ENCODE measurements at regions not wholly inside any gene's neighbourhood (a gene's known extent, or its start where the extent isn't known, plus 50 kb on each side); places are given as distances from the start of the nearest gene placed in this dataset.

DNA sequence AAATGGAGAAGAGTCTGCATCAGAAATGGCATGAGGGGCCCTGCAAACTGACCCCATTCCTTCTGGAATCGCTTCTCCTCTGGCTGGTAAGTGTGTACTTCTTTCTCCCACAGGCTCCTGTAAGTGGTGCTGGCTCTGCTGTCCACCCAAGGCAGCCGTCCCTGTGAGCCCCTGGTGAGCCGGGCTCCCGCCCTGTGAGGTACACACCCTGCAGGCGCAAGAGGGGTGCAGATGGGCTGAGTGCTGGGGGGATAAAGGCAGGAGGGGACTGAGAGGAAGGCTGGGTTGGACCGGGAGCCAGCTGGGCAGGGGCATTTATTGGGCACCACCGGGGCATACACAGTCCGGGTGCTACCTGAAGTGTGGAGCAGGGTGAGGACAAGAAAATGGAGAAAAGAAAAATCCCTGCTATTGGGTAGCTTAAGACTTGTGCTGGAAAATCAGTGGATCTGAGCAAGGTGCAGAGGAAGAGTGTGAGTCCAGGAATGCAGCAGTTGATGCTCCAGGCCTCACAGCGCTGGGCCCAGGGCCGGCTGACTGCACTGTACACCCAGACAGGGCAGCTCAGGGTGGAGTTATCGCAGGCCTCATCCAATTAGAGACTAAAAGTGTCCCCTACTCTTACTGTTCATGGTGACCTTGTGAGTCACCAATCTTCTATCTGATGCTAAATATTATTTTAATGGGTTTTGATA is 455.1 kb upstream of the B3GAT1 start:
- TF ChIP-seq, protein P1, sequence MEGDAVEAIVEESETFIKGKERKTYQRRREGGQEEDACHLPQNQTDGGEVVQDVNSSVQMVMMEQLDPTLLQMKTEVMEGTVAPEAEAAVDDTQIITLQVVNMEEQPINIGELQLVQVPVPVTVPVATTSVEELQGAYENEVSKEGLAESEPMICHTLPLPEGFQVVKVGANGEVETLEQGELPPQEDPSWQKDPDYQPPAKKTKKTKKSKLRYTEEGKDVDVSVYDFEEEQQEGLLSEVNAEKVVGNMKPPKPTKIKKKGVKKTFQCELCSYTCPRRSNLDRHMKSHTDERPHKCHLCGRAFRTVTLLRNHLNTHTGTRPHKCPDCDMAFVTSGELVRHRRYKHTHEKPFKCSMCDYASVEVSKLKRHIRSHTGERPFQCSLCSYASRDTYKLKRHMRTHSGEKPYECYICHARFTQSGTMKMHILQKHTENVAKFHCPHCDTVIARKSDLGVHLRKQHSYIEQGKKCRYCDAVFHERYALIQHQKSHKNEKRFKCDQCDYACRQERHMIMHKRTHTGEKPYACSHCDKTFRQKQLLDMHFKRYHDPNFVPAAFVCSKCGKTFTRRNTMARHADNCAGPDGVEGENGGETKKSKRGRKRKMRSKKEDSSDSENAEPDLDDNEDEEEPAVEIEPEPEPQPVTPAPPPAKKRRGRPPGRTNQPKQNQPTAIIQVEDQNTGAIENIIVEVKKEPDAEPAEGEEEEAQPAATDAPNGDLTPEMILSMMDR (CRISPR knock-in tag; IDR thresholded peaks at IDR 0.05), result no peak
- no peak for TF ChIP-seq ZBTB1 (CRISPR knock-in tag; IDR thresholded peaks at IDR 0.05; ENCODE audit: borderline replicate concordance)
- no peak for TF ChIP-seq TAF1 (CRISPR knock-in tag; IDR thresholded peaks at IDR 0.05)
- TF ChIP-seq, protein P2, sequence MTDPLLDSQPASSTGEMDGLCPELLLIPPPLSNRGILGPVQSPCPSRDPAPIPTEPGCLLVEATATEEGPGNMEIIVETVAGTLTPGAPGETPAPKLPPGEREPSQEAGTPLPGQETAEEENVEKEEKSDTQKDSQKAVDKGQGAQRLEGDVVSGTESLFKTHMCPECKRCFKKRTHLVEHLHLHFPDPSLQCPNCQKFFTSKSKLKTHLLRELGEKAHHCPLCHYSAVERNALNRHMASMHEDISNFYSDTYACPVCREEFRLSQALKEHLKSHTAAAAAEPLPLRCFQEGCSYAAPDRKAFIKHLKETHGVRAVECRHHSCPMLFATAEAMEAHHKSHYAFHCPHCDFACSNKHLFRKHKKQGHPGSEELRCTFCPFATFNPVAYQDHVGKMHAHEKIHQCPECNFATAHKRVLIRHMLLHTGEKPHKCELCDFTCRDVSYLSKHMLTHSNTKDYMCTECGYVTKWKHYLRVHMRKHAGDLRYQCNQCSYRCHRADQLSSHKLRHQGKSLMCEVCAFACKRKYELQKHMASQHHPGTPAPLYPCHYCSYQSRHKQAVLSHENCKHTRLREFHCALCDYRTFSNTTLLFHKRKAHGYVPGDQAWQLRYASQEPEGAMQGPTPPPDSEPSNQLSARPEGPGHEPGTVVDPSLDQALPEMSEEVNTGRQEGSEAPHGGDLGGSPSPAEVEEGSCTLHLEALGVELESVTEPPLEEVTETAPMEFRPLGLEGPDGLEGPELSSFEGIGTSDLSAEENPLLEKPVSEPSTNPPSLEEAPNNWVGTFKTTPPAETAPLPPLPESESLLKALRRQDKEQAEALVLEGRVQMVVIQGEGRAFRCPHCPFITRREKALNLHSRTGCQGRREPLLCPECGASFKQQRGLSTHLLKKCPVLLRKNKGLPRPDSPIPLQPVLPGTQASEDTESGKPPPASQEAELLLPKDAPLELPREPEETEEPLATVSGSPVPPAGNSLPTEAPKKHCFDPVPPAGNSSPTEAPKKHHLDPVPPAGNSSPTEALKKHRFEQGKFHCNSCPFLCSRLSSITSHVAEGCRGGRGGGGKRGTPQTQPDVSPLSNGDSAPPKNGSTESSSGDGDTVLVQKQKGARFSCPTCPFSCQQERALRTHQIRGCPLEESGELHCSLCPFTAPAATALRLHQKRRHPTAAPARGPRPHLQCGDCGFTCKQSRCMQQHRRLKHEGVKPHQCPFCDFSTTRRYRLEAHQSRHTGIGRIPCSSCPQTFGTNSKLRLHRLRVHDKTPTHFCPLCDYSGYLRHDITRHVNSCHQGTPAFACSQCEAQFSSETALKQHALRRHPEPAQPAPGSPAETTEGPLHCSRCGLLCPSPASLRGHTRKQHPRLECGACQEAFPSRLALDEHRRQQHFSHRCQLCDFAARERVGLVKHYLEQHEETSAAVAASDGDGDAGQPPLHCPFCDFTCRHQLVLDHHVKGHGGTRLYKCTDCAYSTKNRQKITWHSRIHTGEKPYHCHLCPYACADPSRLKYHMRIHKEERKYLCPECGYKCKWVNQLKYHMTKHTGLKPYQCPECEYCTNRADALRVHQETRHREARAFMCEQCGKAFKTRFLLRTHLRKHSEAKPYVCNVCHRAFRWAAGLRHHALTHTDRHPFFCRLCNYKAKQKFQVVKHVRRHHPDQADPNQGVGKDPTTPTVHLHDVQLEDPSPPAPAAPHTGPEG (CRISPR knock-in tag; IDR thresholded peaks at IDR 0.05), result no peak
- TF ChIP-seq MAZ (IDR thresholded peaks at IDR 0.05; ENCODE audit: borderline replicate concordance, low read depth, low read length), result no peak
- no peak for TF ChIP-seq MAZ (CRISPR knock-in tag; IDR thresholded peaks at IDR 0.05; ENCODE audit: low read depth)
- no peak for TF ChIP-seq MXI1 (IDR thresholded peaks at IDR 0.05; ENCODE audit: borderline replicate concordance, low read depth, low read length)
- no peak for TF ChIP-seq ZNF143 (CRISPR knock-in tag; IDR thresholded peaks at IDR 0.05)
- no peak for TF ChIP-seq GABPA (IDR thresholded peaks at IDR 0.05; ENCODE audit: low read depth, low read length)
- TF ChIP-seq GABPA (CRISPR knock-in tag; IDR thresholded peaks at IDR 0.05; ENCODE audit: low read depth), result no peak
- TF ChIP-seq, protein P3, sequence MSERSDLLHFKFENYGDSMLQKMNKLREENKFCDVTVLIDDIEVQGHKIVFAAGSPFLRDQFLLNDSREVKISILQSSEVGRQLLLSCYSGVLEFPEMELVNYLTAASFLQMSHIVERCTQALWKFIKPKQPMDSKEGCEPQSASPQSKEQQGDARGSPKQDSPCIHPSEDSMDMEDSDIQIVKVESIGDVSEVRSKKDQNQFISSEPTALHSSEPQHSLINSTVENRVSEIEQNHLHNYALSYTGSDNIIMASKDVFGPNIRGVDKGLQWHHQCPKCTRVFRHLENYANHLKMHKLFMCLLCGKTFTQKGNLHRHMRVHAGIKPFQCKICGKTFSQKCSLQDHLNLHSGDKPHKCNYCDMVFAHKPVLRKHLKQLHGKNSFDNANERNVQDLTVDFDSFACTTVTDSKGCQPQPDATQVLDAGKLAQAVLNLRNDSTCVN (CRISPR knock-in tag; IDR thresholded peaks at IDR 0.05; ENCODE audit: borderline replicate concordance), result no peak
- no peak for TF ChIP-seq RBFOX2 (IDR thresholded peaks at IDR 0.05; ENCODE audit: low read depth, low read length)
- TF ChIP-seq, protein P4, sequence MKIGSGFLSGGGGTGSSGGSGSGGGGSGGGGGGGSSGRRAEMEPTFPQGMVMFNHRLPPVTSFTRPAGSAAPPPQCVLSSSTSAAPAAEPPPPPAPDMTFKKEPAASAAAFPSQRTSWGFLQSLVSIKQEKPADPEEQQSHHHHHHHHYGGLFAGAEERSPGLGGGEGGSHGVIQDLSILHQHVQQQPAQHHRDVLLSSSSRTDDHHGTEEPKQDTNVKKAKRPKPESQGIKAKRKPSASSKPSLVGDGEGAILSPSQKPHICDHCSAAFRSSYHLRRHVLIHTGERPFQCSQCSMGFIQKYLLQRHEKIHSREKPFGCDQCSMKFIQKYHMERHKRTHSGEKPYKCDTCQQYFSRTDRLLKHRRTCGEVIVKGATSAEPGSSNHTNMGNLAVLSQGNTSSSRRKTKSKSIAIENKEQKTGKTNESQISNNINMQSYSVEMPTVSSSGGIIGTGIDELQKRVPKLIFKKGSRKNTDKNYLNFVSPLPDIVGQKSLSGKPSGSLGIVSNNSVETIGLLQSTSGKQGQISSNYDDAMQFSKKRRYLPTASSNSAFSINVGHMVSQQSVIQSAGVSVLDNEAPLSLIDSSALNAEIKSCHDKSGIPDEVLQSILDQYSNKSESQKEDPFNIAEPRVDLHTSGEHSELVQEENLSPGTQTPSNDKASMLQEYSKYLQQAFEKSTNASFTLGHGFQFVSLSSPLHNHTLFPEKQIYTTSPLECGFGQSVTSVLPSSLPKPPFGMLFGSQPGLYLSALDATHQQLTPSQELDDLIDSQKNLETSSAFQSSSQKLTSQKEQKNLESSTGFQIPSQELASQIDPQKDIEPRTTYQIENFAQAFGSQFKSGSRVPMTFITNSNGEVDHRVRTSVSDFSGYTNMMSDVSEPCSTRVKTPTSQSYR (CRISPR knock-in tag; IDR thresholded peaks at IDR 0.05; ENCODE audit: borderline replicate concordance), result no peak
- no peak for TF ChIP-seq PCBP2 (optimal IDR thresholded peaks at IDR 0.05; ENCODE audit: low read depth, low read length, poor library complexity, severe bottlenecking)
- no peak for TF ChIP-seq YY1 (IDR thresholded peaks at IDR 0.05; ENCODE audit: insufficient read depth, insufficient replicate concordance, low read depth, low read length)
